Activated T-cell treated with anti-CD3 and anti-CD28 coated beads, Interleukin-2, amount 50 U/mL, for 24 hours (primary cell): ENCODE measurements at regions not wholly inside any gene's neighbourhood (a gene's known extent, or its start where the extent isn't known, plus 50 kb on each side); places are given as distances from the start of the nearest gene placed in this dataset.

Source experiments
- DNase-seq: peaks from one replicate; pipeline ENCODE4 v3.0.0-alpha.2; 2020
- H3K27ac Mint-ChIP-seq: 2 replicates; pipeline ENCODE4 v1.8.0; 2020; ENCODE audit warnings: mild to moderate bottlenecking, mixed read lengths
- H3K27me3 Mint-ChIP-seq: 2 replicates; pipeline ENCODE4 v1.8.0; 2020; ENCODE audit warnings: mixed read lengths
- H3K36me3 Mint-ChIP-seq: 2 replicates; pipeline ENCODE4 v1.8.0; 2020; ENCODE audit warnings: low read depth, mixed read lengths
- H3K4me1 Mint-ChIP-seq: 2 replicates; pipeline ENCODE4 v1.8.0; 2020; ENCODE audit warnings: low read depth, mixed read lengths
- H3K4me3 Mint-ChIP-seq: 2 replicates; pipeline ENCODE4 v1.8.0; 2020; ENCODE audit warnings: mild to moderate bottlenecking, moderate library complexity, mixed read lengths
- H3K9me3 Mint-ChIP-seq: 2 replicates; pipeline ENCODE4 v1.8.0; 2020; ENCODE audit warnings: mixed read lengths

DNA sequence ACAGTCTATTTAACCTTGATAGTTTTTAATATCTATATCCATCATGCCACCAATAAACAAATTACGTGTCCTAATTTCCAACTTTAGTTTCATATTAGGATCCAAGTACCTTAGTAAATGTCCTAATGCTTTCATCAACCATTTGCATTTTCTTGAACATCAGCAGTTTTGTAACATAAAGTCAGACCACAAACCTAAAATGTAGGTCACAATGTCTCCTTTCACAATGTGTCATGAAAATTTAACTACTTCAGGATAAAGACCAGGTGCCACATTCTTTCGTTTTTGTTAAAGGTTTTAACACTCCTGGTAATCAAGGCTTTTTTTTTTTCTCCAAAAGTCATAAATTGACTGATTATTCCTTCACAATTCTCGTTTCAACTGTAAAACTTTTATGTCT is 310.7 kb upstream of the PMFBP1 start:
- H3K27me3 Mint-ChIP-seq = no peaks in the 10 kb centered on the region
- no peak for DNase-seq
- H3K4me3 Mint-ChIP-seq = no peak overlapping the region
- peaks cover 6% of the 10 kb centered on the region for H3K9me3 Mint-ChIP-seq
- H3K27ac Mint-ChIP-seq = peak overlapping the region; percentile 3
- H3K4me1 Mint-ChIP-seq = peaks cover 31% of the 10 kb centered on the region
- H3K36me3 Mint-ChIP-seq = no peaks in the 10 kb centered on the region

DNA sequence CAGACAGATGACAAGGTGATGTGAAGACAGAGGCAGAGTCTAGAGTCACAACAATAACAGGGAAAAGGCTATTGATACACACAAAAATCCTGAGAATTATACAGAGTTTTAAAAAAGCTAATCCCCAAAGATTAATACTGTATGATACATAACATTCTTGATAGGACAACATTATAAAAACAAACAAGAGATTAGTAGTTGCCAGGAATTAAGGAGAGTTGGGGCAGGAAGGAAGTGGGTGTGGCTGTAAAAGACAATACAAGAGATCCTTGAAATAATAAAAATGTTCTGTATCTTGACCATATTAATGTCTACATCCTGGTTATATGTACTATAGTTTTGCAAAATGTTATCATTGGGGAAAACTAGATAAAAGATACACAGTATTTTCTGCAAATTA is 309.5 kb upstream of the PMFBP1 start:
- H3K9me3 Mint-ChIP-seq = no peaks in the 10 kb centered on the region
- no peak overlapping the region for H3K4me3 Mint-ChIP-seq
- H3K36me3 Mint-ChIP-seq = no peaks in the 10 kb centered on the region
- DNase-seq = no peak
- H3K27ac Mint-ChIP-seq = no peak overlapping the region
- H3K27me3 Mint-ChIP-seq = no peaks in the 10 kb centered on the region
- H3K4me1 Mint-ChIP-seq = peaks cover 31% of the 10 kb centered on the region

DNA sequence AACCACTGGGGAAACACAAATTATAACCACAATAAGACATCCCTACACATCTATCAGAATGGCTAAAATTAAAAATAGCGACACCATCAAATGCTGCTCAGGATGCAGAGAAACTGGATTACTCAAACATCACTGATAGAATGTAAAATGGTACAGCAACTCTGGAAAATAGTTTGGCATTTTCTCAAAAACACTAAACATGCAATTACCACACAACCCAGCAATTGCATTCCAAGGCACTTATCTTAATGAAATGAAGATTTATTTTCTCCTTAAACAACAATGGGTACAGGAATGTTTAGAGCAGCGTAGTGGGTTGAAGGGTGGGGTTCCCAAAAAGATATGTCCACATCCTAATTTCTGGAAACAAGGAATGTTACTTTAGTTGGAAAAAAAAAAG is 309.0 kb upstream of the PMFBP1 start:
- Mint-ChIP-seq H3K4me1 (peaks cover 31% of the 10 kb centered on the region), H3K4me3 (no peak overlapping the region), H3K9me3 (no peaks in the 10 kb centered on the region), H3K27ac (no peak overlapping the region), H3K36me3 (no peaks in the 10 kb centered on the region), H3K27me3 (no peaks in the 10 kb centered on the region)
- no peak for DNase-seq

DNA sequence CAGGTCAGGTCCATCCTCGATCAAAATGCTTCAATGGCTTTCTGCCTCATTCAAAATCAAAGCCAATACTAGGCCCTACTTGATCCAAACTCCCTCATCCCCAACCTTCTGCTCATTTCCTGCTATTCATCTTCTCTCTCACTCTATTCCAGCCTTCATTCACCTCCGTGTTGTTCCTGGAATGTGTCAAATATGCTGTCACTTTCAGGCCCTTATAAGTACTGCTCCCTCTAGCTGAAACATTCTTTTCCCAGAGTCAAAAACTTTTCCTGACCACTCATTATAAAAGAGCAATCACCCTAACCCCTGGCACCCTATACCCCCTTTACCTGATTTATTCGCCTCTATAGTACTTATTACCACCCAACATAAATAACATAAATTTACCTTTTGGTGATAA is 303.7 kb upstream of the PMFBP1 start:
- Mint-ChIP-seq H3K27ac (peak overlapping the region; percentile 51), H3K27me3 (no peaks in the 10 kb centered on the region), H3K4me3 (no peak overlapping the region), H3K4me1 (peaks cover 24% of the 10 kb centered on the region), H3K9me3 (no peaks in the 10 kb centered on the region), H3K36me3 (no peaks in the 10 kb centered on the region)
- no peak for DNase-seq

DNA sequence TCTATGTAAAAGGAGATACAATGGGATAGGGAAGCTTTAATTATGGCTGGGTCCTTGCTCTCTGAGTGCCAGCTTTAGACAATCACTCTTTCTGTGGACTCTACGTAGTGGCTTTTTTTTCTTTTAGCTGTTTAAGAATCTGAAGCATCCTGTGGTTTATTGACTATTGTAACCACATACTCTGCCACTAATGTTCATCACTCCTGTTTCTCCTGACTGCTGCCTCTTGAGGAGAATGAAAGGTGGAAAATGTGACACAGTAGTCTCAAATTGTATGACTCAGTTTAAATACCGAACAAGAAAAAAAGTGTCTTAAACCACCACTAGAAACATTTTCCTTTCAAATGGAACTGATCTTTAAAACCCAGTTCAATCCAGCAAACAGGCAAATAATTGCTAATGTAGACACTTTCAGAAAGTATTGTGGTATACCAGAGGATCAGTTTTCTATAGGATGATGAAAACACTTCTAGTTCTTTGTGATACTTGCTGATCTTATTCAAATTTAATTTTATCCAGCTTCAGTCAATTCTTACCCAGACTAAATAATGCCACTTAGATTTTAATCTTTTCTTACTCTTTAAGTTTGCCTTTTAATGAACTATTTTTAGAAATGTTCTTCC is 302.7 kb upstream of the PMFBP1 start:
- Mint-ChIP-seq H3K9me3 (no peaks in the 10 kb centered on the region), H3K36me3 (no peaks in the 10 kb centered on the region), H3K27ac (peak overlapping the region; percentile 64), H3K4me1 (peaks cover 22% of the 10 kb centered on the region), H3K4me3 (no peak overlapping the region), H3K27me3 (no peaks in the 10 kb centered on the region)
- DNase-seq = no peak

DNA sequence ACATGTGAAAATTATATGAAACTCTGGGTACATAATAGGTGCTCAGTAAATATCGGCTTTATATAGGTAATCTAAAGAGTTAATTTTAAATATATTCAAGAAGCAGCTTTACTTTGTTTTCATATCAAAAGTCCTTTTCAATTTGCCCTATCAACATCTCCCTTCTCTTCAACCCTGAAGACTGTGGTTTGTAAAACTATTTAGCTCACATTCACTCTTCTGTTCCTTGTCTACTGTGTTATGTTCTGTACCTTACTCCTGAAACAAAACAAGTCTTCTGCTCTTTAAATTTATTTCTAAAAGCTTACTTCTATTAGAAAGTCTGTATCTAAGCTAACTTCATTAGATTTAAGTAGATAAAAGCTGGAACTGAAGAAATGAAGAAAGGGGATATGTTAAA is 301.7 kb upstream of the PMFBP1 start:
- peaks cover 22% of the 10 kb centered on the region for H3K4me1 Mint-ChIP-seq
- no peaks in the 10 kb centered on the region for H3K36me3 Mint-ChIP-seq
- H3K27me3 Mint-ChIP-seq = no peaks in the 10 kb centered on the region
- H3K4me3 Mint-ChIP-seq = no peak overlapping the region
- no peak overlapping the region for H3K27ac Mint-ChIP-seq
- no peak for DNase-seq
- H3K9me3 Mint-ChIP-seq = no peaks in the 10 kb centered on the region

DNA sequence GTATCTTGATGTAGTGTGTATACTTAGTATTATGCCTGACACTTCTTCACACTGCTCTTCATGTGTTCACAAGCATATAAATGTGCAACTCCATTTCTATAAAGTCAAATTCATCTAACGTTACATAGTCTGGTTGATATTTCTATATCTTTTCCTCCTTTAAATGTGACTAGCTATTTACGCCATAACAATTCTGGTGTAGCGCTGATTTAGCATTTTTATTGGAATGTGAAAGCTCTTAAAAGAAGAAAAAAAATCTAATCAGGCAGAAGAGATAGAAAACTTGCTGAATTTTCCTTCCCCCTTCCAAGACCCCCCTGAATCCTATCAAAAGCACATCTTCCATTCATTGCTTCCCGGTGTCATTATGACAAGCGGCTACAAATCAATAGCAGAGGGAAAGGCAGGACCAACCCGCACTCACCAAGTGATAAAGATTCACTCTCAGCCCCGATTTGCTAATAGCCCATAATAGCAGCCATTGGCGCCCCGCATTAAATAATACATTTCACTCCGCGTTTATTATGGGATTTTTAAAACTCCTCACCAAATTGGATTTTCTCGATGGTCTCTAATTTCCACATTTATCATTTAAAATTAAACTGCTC is 299.5 kb upstream of the PMFBP1 start:
- H3K27ac Mint-ChIP-seq = no peak overlapping the region
- H3K36me3 Mint-ChIP-seq = no peaks in the 10 kb centered on the region
- H3K4me1 Mint-ChIP-seq = peaks cover 22% of the 10 kb centered on the region

DNA sequence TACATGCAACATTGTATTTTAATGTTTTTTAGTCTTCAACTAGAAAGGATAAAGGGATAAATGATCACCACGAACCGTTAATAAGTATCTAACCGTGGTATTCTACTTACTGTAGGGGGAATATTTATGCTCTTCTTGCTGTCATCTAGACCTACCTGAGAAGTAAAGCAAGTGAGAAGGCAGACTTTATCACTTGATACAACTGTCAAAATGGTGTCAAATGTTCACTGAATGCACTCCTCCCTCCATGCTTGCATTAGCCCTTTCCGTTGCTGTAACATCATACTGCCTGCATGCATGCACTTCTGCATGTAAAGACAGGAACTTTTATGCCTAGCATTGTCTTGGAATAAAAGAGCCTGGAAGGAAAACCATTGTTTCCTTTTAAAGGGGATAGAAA is 298.6 kb upstream of the PMFBP1 start:
- H3K4me1 Mint-ChIP-seq = peaks cover 18% of the 10 kb centered on the region
- DNase-seq = no peak
- no peaks in the 10 kb centered on the region for H3K9me3 Mint-ChIP-seq
- no peak overlapping the region for H3K27ac Mint-ChIP-seq
- no peak overlapping the region for H3K4me3 Mint-ChIP-seq
- no peaks in the 10 kb centered on the region for H3K27me3 Mint-ChIP-seq
- H3K36me3 Mint-ChIP-seq = no peaks in the 10 kb centered on the region

More for the DNA sequence above, 299.5 kb upstream of the PMFBP1 start:
- no peaks in the 10 kb centered on the region for H3K9me3 Mint-ChIP-seq
- no peaks in the 10 kb centered on the region for H3K27me3 Mint-ChIP-seq
- DNase-seq = no peak
- H3K4me3 Mint-ChIP-seq = no peak overlapping the region

DNA sequence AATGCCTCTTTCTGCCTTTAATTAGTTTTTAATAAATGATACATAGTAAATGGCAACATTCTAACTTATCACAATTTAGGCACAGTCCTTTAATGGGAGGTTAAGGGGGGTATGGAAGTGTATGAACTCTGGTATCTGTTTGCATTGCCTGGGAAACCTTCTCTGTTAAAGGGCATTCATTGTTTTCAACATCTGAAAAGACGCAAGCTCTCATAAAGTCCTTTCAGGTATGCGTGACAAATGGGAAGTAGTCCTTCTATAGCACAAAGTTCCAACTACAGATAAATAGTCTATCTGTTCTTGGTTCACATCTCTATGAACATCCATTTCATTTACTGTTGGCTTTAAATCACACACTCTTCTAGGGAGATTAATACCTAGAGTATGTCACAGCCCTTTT is 298.0 kb upstream of the PMFBP1 start:
- Mint-ChIP-seq H3K27ac (no peak overlapping the region), H3K36me3 (no peaks in the 10 kb centered on the region), H3K9me3 (no peaks in the 10 kb centered on the region), H3K27me3 (no peaks in the 10 kb centered on the region), H3K4me1 (peaks cover 14% of the 10 kb centered on the region), H3K4me3 (no peak overlapping the region)
- no peak for DNase-seq

DNA sequence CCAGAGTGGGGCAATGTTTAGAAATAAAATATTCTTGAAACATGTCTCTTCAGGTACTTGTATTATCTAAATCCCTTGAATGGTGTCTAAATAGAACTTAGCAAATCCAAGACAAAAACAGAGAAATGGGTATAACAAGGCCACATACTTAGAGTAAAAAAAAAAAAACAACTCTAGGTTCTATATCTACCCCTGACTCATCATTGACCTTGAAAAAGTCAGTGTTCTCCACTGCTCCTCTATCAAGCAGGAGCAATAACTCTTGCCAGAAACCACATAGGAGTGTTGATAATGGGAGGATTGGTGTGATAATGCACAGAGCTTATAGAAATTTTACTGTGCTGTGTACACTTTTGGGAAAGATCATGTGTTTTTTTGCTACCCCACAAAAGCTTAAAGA is 296.6 kb upstream of the PMFBP1 start:
- no peaks in the 10 kb centered on the region for H3K27me3 Mint-ChIP-seq
- H3K4me3 Mint-ChIP-seq = no peak overlapping the region
- H3K9me3 Mint-ChIP-seq = no peaks in the 10 kb centered on the region
- H3K36me3 Mint-ChIP-seq = no peaks in the 10 kb centered on the region
- no peak for DNase-seq
- H3K27ac Mint-ChIP-seq = no peak overlapping the region
- H3K4me1 Mint-ChIP-seq = peaks cover under 1% of the 10 kb centered on the region

DNA sequence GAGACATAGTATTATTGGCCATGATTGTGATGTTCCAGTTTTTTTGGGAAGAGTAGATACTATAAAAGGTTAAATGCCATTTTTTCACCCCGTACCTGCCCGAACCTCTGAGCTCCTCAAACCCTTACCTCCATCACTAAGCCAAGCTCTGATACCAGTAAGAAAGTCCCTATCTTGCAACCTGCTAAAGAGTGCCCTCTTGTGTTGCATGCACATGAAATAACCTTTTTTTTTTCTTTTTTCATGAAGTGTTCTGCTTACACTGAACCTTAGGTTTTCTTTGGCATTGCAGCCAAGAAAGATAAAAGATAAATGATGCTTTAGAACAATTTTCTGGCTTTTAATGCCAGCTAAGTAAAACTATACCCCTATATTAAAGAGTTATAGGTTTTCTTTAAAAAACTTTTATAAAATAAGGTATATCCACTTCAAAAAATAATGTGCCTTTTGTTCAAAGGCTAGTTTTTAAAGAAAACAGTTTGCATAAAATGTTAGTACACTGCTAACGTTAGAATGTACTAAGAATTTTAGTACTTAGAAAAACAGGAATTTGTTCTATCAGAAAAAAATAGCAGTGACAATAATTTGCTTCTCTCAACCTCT is 295.3 kb upstream of the PMFBP1 start:
- Mint-ChIP-seq H3K4me1 (no peaks in the 10 kb centered on the region), H3K36me3 (no peaks in the 10 kb centered on the region), H3K27ac (no peak overlapping the region), H3K9me3 (no peaks in the 10 kb centered on the region), H3K4me3 (no peak overlapping the region), H3K27me3 (no peaks in the 10 kb centered on the region)
- DNase-seq = no peak

DNA sequence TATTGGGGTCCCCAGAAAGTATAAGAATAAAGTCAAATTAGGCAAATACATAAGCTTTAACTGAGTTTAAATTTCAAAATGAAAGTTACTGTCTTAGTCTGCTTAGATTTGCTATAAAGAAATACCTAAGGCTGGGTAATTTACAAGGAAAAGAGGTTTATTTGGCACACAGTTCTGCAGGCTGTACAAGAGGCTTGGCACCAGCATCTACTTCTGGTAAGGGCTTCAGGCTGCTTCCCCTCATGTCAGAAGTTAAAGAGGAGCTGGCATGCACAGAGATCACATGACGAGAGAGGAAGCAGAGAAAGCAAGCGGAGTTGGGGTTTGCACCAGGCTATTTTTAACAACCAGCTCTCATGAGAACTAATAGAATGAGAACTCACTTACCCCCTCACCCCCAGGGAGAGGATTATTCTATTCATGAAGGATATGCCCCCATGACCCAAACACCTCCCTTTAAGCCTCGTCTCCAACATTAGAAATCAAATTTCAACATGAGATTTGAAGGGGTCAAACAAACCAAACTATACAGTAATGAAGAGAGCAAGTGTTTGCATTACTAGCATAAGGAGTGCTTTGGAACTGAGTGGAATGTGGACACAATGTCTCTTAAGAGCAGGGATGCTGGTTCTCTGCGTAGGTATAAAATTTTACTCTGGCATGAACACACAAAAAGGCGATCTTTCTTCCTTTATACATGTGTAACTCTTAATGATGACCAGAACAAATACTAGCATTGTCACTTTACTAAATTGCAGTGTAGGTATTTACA is 292.8 kb upstream of the PMFBP1 start:
- H3K27ac Mint-ChIP-seq = no peak overlapping the region
- H3K36me3 Mint-ChIP-seq = no peaks in the 10 kb centered on the region
- DNase-seq = no peak
- H3K4me1 Mint-ChIP-seq = no peaks in the 10 kb centered on the region
- no peaks in the 10 kb centered on the region for H3K9me3 Mint-ChIP-seq
- H3K27me3 Mint-ChIP-seq = no peaks in the 10 kb centered on the region
- no peak overlapping the region for H3K4me3 Mint-ChIP-seq

DNA sequence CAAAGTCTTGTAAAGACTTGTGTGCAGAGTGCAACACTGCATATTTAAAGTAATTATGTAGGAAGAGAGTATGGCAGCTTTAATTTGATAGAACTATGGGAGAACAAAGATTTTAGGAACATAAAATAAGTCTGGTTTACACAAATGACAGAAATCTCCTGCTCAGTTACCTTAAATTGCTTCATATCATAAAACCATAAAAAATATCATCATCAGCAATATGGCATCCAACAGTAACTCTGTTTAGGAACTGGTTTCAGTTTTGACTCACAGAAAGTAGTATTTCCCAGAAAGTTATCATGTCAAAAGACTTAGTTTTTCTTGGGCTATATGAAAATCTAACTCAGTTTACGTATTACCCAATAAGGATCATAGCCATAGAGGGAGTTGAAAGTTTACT is 292.1 kb upstream of the PMFBP1 start:
- no peaks in the 10 kb centered on the region for H3K9me3 Mint-ChIP-seq
- no peaks in the 10 kb centered on the region for H3K27me3 Mint-ChIP-seq
- DNase-seq = no peak
- no peaks in the 10 kb centered on the region for H3K36me3 Mint-ChIP-seq
- no peak overlapping the region for H3K4me3 Mint-ChIP-seq
- H3K4me1 Mint-ChIP-seq = no peaks in the 10 kb centered on the region
- no peak overlapping the region for H3K27ac Mint-ChIP-seq

DNA sequence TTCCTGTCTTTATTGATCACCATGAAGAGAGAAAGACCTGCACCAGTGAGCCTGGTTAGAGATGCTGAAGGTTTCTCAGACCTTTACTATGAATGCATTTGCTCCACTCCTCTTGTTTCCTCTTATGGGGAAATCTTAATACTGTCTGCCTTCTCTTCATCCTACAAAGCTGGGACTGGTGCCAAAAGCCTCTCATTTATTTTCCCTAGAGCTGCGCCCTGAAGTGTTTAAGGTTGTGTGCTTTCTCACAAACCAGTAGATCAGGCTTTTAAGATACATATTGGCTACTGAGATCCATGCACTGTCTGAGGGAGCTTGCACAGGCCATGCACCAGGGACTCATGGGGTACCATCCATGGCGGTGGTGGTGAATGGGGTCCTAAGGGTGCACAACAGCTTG is 286.1 kb upstream of the PMFBP1 start:
- H3K9me3 Mint-ChIP-seq = peaks cover 22% of the 10 kb centered on the region
- no peak overlapping the region for H3K4me3 Mint-ChIP-seq
- H3K27me3 Mint-ChIP-seq = no peaks in the 10 kb centered on the region
- no peaks in the 10 kb centered on the region for H3K36me3 Mint-ChIP-seq
- DNase-seq = no peak
- H3K27ac Mint-ChIP-seq = no peak overlapping the region
- H3K4me1 Mint-ChIP-seq = no peaks in the 10 kb centered on the region
